SJSA1 (cell line): ENCODE measurements at regions not wholly inside any gene's neighbourhood (a gene's known extent, or its start where the extent isn't known, plus 50 kb on each side); places are given as distances from the start of the nearest gene placed in this dataset.

Experiments used
- DNase-seq, 2 experiments: peaks; one replicate each; pipeline ENCODE4 v3.0.0-alpha.2; 2015 to 2020; ENCODE audit warnings: low spot score in 2 of 2, low read depth in 1 of 2
- H3K27ac ChIP-seq: fragments of 250-450 bp; sonication (Bioruptor Pico); 2 replicates; pipeline ENCODE4 v1.5.1; 2020; ENCODE audit warnings: mild to moderate bottlenecking, moderate library complexity
- H3K27me3 ChIP-seq: fragments of 250-450 bp; sonication (Bioruptor Pico); replicated peaks from 2 replicates; pipeline ENCODE4 v1.5.1; 2020; ENCODE audit warnings: mild to moderate bottlenecking, moderate library complexity
- H3K36me3 ChIP-seq: fragments of 250-450 bp; sonication (Bioruptor Pico); 2 replicates; pipeline ENCODE4 v1.5.1; 2020; ENCODE audit warnings: mild to moderate bottlenecking
- H3K4me1 ChIP-seq: fragments of 250-450 bp; sonication (Bioruptor Pico); replicated peaks from 2 replicates; pipeline ENCODE4 v1.6.1; 2021; ENCODE audit warnings: mild to moderate bottlenecking
- H3K4me3 ChIP-seq: fragments of 250-450 bp; sonication (Bioruptor Pico); 2 replicates; pipeline ENCODE4 v1.5.1; 2020; ENCODE audit warnings: mild to moderate bottlenecking
- H3K9me3 ChIP-seq: fragments of 250-450 bp; sonication (Bioruptor Pico); replicated peaks from 2 replicates; pipeline ENCODE4 v1.5.1; 2020; ENCODE audit warnings: mild to moderate bottlenecking

GRCh38 chr4:66604192-66604591 is 933.9 kb upstream of the EPHA5 start:
- H3K27ac ChIP-seq: no peak overlapping the region
- H3K4me1 ChIP-seq: no peaks in the 10 kb centered on the region
- no peak for DNase-seq
- H3K9me3 ChIP-seq: no peaks in the 10 kb centered on the region; the same call in 1 of the 2 replicates
- no peaks in the 10 kb centered on the region for H3K27me3 ChIP-seq
- no peaks in the 10 kb centered on the region for H3K36me3 ChIP-seq
- no peak overlapping the region for H3K4me3 ChIP-seq

DNA sequence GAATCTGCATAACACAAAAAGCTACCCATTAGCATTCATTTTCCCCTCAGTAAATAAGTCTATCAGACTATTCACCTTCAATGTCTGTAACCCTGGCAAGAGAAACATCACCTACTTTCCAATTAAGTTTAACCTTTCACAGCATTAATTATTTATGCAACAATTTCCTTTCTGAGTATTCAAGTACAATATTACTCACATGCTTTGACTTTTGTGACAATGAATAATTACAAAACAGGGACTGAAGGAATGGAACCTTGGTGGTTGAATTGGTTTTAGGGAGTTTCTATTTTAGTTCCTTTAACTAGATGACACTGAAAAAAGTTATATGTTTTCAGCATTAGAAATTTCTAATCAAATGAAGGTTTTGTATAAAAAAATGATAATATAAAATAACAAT is 932.3 kb upstream of the EPHA5 start:
- no peak overlapping the region for H3K4me3 ChIP-seq
- no peak overlapping the region for H3K27ac ChIP-seq
- DNase-seq: no peak
- no peaks in the 10 kb centered on the region for H3K4me1 ChIP-seq
- no peaks in the 10 kb centered on the region for H3K27me3 ChIP-seq
- H3K9me3 ChIP-seq: no peaks in the 10 kb centered on the region
- H3K36me3 ChIP-seq: no peaks in the 10 kb centered on the region

DNA sequence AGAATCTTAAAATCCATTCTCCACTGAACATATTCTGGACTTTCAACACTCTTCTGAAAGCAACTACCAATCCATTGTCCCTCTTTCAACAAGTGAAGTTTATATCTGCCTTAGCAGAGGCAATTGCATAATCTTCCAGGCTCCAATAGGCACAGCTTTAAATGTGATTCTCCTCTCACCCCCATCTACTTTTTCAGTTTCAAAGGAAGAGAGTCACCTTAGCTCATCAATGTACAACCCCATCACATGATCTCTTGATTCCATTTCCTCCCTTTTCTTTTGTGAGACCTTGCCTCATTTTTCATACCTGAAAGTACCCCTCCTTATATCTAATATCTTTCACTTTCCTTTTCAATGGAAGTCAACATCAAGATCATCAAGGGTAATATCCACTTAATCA is 921.7 kb upstream of the EPHA5 start:
- DNase-seq: no peak
- no peaks in the 10 kb centered on the region for H3K9me3 ChIP-seq
- H3K4me1 ChIP-seq: no peaks in the 10 kb centered on the region
- no peaks in the 10 kb centered on the region for H3K27me3 ChIP-seq
- no peak overlapping the region for H3K4me3 ChIP-seq
- H3K27ac ChIP-seq: no peak overlapping the region
- no peaks in the 10 kb centered on the region for H3K36me3 ChIP-seq

- Histone ChIP-seq H3K27me3 (no peaks in the 10 kb centered on the region), H3K4me1 (no peaks in the 10 kb centered on the region), H3K27ac (no peak overlapping the region), H3K9me3 (no peaks in the 10 kb centered on the region), H3K4me3 (no peak overlapping the region), H3K36me3 (no peaks in the 10 kb centered on the region)
- no peak for DNase-seq
Measured at GRCh38 chr4:66590488-66591215, 920.4 kb upstream of the EPHA5 start.

- no peaks in the 10 kb centered on the region for H3K36me3 ChIP-seq
- no peaks in the 10 kb centered on the region for H3K27me3 ChIP-seq
- H3K4me1 ChIP-seq: no peaks in the 10 kb centered on the region
- no peaks in the 10 kb centered on the region for H3K9me3 ChIP-seq
- DNase-seq: no peak
- H3K27ac ChIP-seq: no peak overlapping the region
- no peak overlapping the region for H3K4me3 ChIP-seq
Measured at GRCh38 chr4:66589183-66589582, 918.9 kb upstream of the EPHA5 start.

DNA sequence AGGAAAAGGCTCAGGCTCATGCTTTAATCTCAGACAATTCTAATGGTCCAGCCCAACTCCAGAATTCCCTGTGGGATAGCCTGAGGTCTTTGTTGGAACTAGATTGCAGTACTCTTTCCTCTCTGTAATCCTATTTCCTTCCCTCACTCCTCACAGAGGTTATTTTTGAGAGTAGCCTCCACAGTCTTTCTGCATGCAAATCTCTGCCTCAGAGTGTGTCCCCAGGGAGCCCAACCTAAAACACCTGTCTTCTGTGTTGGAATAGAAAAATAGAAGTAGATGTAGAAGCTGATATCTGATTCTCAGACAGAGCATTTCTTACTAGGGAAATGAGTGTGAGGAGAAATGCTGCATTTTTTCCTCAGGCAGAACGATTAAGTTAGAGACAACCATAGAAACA is 915.5 kb upstream of the EPHA5 start:
- Histone ChIP-seq H3K27ac (no peak overlapping the region), H3K36me3 (no peaks in the 10 kb centered on the region), H3K4me1 (no peaks in the 10 kb centered on the region), H3K4me3 (no peak overlapping the region), H3K9me3 (no peaks in the 10 kb centered on the region), H3K27me3 (no peaks in the 10 kb centered on the region)
- no peak for DNase-seq

GRCh38 chr4:66577922-66578321 is 907.6 kb upstream of the EPHA5 start:
- H3K36me3 ChIP-seq: no peaks in the 10 kb centered on the region
- H3K27me3 ChIP-seq: no peaks in the 10 kb centered on the region
- H3K9me3 ChIP-seq: no peaks in the 10 kb centered on the region
- peaks cover 24% of the 10 kb centered on the region for H3K4me1 ChIP-seq
- H3K27ac ChIP-seq: no peak overlapping the region
- no peak for DNase-seq
- H3K4me3 ChIP-seq: no peak overlapping the region

DNA sequence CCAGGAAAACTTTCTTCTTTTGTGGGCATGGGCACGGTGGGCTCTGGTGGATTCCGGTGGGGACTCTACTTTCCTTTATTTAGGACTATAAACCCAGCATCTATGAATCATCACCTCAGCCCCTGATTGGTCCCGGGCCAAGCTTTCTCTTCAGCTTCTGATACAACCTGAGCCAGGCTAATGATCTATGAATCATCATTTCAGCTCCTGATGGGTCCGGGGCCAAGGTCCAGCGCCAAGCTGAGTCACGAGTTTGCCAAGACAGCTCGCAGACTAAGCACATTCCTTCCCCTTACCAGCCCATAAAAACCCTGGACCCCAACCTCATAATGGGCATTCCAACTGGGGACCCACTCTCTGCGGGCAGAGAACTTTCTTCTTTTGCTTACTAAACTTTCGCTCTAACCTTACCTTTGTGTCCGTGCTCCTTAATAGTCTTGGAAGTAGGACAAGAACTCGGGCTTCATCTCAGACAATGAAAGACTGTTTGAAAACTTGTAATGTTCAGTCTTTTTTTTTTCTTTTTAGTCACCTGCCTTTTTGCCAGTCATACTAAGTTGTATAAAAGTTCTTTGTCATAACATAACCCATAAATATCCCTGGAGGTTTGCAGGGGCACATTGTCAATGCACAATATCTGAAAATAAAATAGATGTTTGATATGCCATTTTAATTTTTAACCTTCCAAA is 904.9 kb upstream of the EPHA5 start:
- H3K36me3 ChIP-seq: no peaks in the 10 kb centered on the region
- H3K27me3 ChIP-seq: no peaks in the 10 kb centered on the region
- H3K27ac ChIP-seq: no peak overlapping the region
- DNase-seq: peak; percentile 45 to 56
- H3K4me3 ChIP-seq: no peak overlapping the region
- H3K9me3 ChIP-seq: no peaks in the 10 kb centered on the region
- peaks cover 27% of the 10 kb centered on the region for H3K4me1 ChIP-seq

- Histone ChIP-seq H3K4me1 (peaks cover 27% of the 10 kb centered on the region), H3K27ac (no peak overlapping the region), H3K9me3 (no peaks in the 10 kb centered on the region), H3K4me3 (no peak overlapping the region), H3K27me3 (no peaks in the 10 kb centered on the region), H3K36me3 (no peaks in the 10 kb centered on the region)
- DNase-seq: peak in 1 of 2 experiments; percentile 44
Measured at GRCh38 chr4:66574145-66574978, 904.1 kb upstream of the EPHA5 start.

DNA sequence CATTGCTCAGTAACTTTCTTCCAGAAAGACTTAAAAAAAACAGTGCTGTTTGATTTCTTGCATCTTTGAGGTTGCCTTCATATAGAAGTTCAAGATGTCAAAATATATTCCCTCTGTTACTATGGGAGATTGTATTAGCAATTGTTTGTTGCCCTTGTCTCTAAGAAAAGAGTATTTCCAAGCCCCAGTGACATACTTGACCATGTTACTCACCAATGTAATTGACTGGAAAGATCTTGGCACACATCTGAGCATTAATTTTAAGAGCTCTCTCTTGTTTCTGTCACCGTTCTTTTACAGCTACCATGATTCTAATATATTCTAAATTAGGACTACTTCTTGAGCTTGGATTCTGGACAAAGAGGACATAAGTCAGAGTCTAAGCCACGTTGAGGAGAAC is 902.7 kb upstream of the EPHA5 start:
- H3K9me3 ChIP-seq: no peaks in the 10 kb centered on the region
- peaks cover 27% of the 10 kb centered on the region for H3K4me1 ChIP-seq
- peak in 1 of 2 experiments; percentile 33 for DNase-seq
- H3K27ac ChIP-seq: peak overlapping the region; percentile 24
- H3K27me3 ChIP-seq: no peaks in the 10 kb centered on the region
- H3K4me3 ChIP-seq: no peak overlapping the region
- H3K36me3 ChIP-seq: no peaks in the 10 kb centered on the region

- DNase-seq: no peak
- no peaks in the 10 kb centered on the region for H3K36me3 ChIP-seq
- H3K27me3 ChIP-seq: no peaks in the 10 kb centered on the region
- H3K4me1 ChIP-seq: peaks cover 42% of the 10 kb centered on the region
- H3K9me3 ChIP-seq: no peaks in the 10 kb centered on the region
- no peak overlapping the region for H3K27ac ChIP-seq
- H3K4me3 ChIP-seq: no peak overlapping the region
Measured at GRCh38 chr4:66571145-66571695, 900.9 kb upstream of the EPHA5 start.

DNA sequence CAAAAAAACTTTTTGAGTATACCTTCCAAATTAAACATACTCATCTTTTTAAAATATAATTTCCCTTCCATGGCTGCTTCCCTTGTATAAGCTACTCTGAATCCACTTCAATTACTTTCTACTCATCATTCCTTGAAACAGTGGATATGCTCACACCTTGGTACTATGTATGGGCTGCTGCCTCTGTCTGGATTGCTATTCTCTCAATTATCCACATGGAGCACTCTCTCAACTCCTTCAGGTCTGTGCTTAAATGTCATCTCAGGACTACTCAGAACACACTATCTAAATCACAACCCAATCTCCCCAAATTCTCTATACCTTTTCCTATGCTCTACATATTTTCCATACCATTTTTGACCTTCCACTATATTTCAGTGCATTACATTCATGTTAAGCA is 898.9 kb upstream of the EPHA5 start:
- H3K27ac ChIP-seq: no peak overlapping the region
- H3K4me1 ChIP-seq: peaks cover 47% of the 10 kb centered on the region
- H3K9me3 ChIP-seq: no peaks in the 10 kb centered on the region
- no peaks in the 10 kb centered on the region for H3K36me3 ChIP-seq
- no peak overlapping the region for H3K4me3 ChIP-seq
- no peaks in the 10 kb centered on the region for H3K27me3 ChIP-seq
- DNase-seq: no peak

DNA sequence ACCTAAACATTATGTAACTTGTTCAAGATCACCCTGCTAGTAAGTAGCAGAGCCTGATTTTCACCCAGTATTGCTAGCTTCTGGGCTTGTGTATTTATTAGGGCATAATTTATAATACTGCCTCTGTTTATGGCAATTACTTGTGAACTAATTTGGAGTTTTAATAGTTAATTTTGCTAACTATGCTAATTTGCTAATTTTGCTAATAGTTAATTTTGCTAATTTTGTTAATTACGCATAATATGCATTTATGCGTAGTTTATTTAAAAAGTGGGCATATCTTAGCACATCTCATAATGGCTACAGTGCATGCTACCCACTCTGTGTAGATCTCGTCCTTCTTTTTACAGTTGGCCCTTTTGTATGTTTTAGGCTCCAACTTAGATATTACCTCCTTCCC is 898.1 kb upstream of the EPHA5 start:
- Histone ChIP-seq H3K9me3 (no peaks in the 10 kb centered on the region), H3K4me1 (peaks cover 47% of the 10 kb centered on the region), H3K27ac (no peak overlapping the region), H3K27me3 (no peaks in the 10 kb centered on the region), H3K36me3 (no peaks in the 10 kb centered on the region), H3K4me3 (no peak overlapping the region)
- no peak for DNase-seq

- no peaks in the 10 kb centered on the region for H3K36me3 ChIP-seq
- no peaks in the 10 kb centered on the region for H3K27me3 ChIP-seq
- H3K27ac ChIP-seq: peak overlapping the region; percentile 99; the same call in 1 of the 2 replicates
- H3K9me3 ChIP-seq: no peaks in the 10 kb centered on the region
- peaks cover 47% of the 10 kb centered on the region for H3K4me1 ChIP-seq
- DNase-seq: no peak
- no peak overlapping the region for H3K4me3 ChIP-seq
Measured at GRCh38 chr4:66568001-66568400, 897.7 kb upstream of the EPHA5 start.
